Esophagus (tissue), 2 donors: ENCODE measurements at regions not wholly inside any gene's neighbourhood (a gene's known extent, or its start where the extent isn't known, plus 50 kb on each side); places are given as distances from the start of the nearest gene placed in this dataset.

Experiments used
- H3K27ac ChIP-seq, 2 donors: one replicate each; pipeline ENCODE4 v1.5.1; 2013; ENCODE audit warnings: low read depth in 2 of 2, mild to moderate bottlenecking in 2 of 2, inconsistent platforms in 1 of 2, low read length in 1 of 2, moderate library complexity in 1 of 2
- H3K27me3 ChIP-seq, 2 donors: one replicate each; pipeline ENCODE4 v1.6.1; 2013; ENCODE audit warnings: low read length in 2 of 2, control low read depth in 1 of 2, mild to moderate bottlenecking in 1 of 2; ENCODE audit not compliant: insufficient read depth in 2 of 2, control insufficient read depth in 1 of 2
- H3K36me3 ChIP-seq, 2 donors: one replicate each; pipeline ENCODE4 v1.6.1; 2013; ENCODE audit warnings: low read length in 1 of 2; ENCODE audit not compliant: control insufficient read depth in 2 of 2, insufficient read depth in 2 of 2
- H3K4me1 ChIP-seq, 2 donors: one replicate each; pipeline ENCODE4 v1.6.1; 2013; ENCODE audit warnings: low read length in 1 of 2; ENCODE audit not compliant: control insufficient read depth in 2 of 2, insufficient read depth in 2 of 2
- H3K4me3 ChIP-seq, 2 donors: one replicate each; pipeline ENCODE4 v1.5.1; 2013; ENCODE audit warnings: low read length in 2 of 2, mild to moderate bottlenecking in 2 of 2, low read depth in 1 of 2, moderate library complexity in 1 of 2
- H3K9me3 ChIP-seq, 2 donors: one replicate each; pipeline ENCODE4 v1.6.1; 2013; ENCODE audit warnings: mild to moderate bottlenecking in 2 of 2, low read depth in 1 of 2, low read length in 1 of 2, moderate library complexity in 1 of 2; ENCODE audit not compliant: control insufficient read depth in 2 of 2, insufficient read depth in 1 of 2
- WGBS, 2 donors: extraction: QIAGEN DNeasy Blood & Tissue Kit; methylation state at CpG; one replicate each; pipeline ENCODE4 v1.1.7; 2013; 5-methylcytosine and 5-hydroxymethylcytosine counted together
- donor health status: healthy with polysubstance abuse.
- donor health status: Bipolar disorder and iron deficiency.

GRCh38 chr2:8593243-8593642 is 88.6 kb upstream of the ID2 start:
- 88 to 94% methylated on average over 4 of the region's 4 CpGs for WGBS, 2 donors
- Histone ChIP-seq H3K36me3 (no peaks in the 10 kb centered on the region), H3K4me1 (no peaks in the 10 kb centered on the region), H3K9me3 (peaks cover 0 to 3% of the 10 kb centered on the region in 2 donors), H3K4me3 (no peak overlapping the region), H3K27ac (no peak overlapping the region), H3K27me3 (no peaks in the 10 kb centered on the region)

- 78 to 81% methylated on average over 18 of the region's 18 CpGs for WGBS, 2 donors
- H3K4me3 ChIP-seq = no peak overlapping the region
- no peak overlapping the region for H3K27ac ChIP-seq
- H3K9me3 ChIP-seq = peaks cover 0 to 3% of the 10 kb centered on the region in 2 donors
- no peaks in the 10 kb centered on the region for H3K27me3 ChIP-seq
- no peaks in the 10 kb centered on the region for H3K36me3 ChIP-seq
- no peaks in the 10 kb centered on the region for H3K4me1 ChIP-seq
Observed at GRCh38 chr2:8594731-8595427, 87.0 kb upstream of the ID2 start.

- WGBS, 2 donors = 88 to 95% methylated on average over 12 of the region's 12 CpGs
- no peaks in the 10 kb centered on the region for H3K4me1 ChIP-seq
- no peak overlapping the region for H3K27ac ChIP-seq
- no peak overlapping the region for H3K4me3 ChIP-seq
- H3K9me3 ChIP-seq = peaks cover 0 to 3% of the 10 kb centered on the region in 2 donors
- H3K36me3 ChIP-seq = no peaks in the 10 kb centered on the region
- H3K27me3 ChIP-seq = no peaks in the 10 kb centered on the region
Observed at GRCh38 chr2:8595428-8595805, 86.4 kb upstream of the ID2 start.

GRCh38 chr2:8595811-8596600 is 85.8 kb upstream of the ID2 start:
- H3K4me1 ChIP-seq = no peaks in the 10 kb centered on the region
- no peaks in the 10 kb centered on the region for H3K27me3 ChIP-seq
- H3K27ac ChIP-seq = no peak overlapping the region
- H3K4me3 ChIP-seq = no peak overlapping the region
- peaks cover 0 to 3% of the 10 kb centered on the region in 2 donors for H3K9me3 ChIP-seq
- H3K36me3 ChIP-seq = no peaks in the 10 kb centered on the region
- WGBS, 2 donors = 85 to 86% methylated on average over 27 of the region's 27 CpGs

- H3K9me3 ChIP-seq = peaks cover 0 to 3% of the 10 kb centered on the region in 2 donors
- no peaks in the 10 kb centered on the region for H3K36me3 ChIP-seq
- no peaks in the 10 kb centered on the region for H3K4me1 ChIP-seq
- no peak overlapping the region for H3K4me3 ChIP-seq
- H3K27me3 ChIP-seq = no peaks in the 10 kb centered on the region
- no peak overlapping the region for H3K27ac ChIP-seq
Observed at GRCh38 chr2:8597094-8597493, 84.8 kb upstream of the ID2 start.

- Histone ChIP-seq H3K36me3 (no peaks in the 10 kb centered on the region), H3K27ac (no peak overlapping the region), H3K9me3 (peaks cover 0 to 3% of the 10 kb centered on the region in 2 donors), H3K27me3 (no peaks in the 10 kb centered on the region), H3K4me1 (no peaks in the 10 kb centered on the region), H3K4me3 (no peak overlapping the region)
- WGBS, 2 donors = 94 to 95% methylated on average over 8 of the region's 8 CpGs
Observed at GRCh38 chr2:8597559-8598225, 84.2 kb upstream of the ID2 start.

- Histone ChIP-seq H3K27ac (no peak overlapping the region), H3K36me3 (no peaks in the 10 kb centered on the region), H3K9me3 (peaks cover 0 to 3% of the 10 kb centered on the region in 2 donors), H3K4me1 (no peaks in the 10 kb centered on the region), H3K27me3 (no peaks in the 10 kb centered on the region), H3K4me3 (no peak overlapping the region)
- WGBS, 2 donors = 68 to 70% methylated on average over 13 of the region's 13 CpGs
Observed at GRCh38 chr2:8598295-8599165, 83.3 kb upstream of the ID2 start.

GRCh38 chr2:8599421-8600242 is 82.2 kb upstream of the ID2 start:
- WGBS, 2 donors = 87 to 92% methylated on average over 24 of the region's 24 CpGs
- no peaks in the 10 kb centered on the region for H3K36me3 ChIP-seq

More at GRCh38 chr2:8599421-8600242, 82.2 kb upstream of the ID2 start:
- peaks cover 0 to 3% of the 10 kb centered on the region in 2 donors for H3K9me3 ChIP-seq
- H3K27ac ChIP-seq = no peak overlapping the region
- H3K27me3 ChIP-seq = no peaks in the 10 kb centered on the region
- H3K4me3 ChIP-seq = no peak overlapping the region
- H3K4me1 ChIP-seq = no peaks in the 10 kb centered on the region
